ENCODE measurements at regions not wholly inside any gene's neighbourhood (a gene's known extent, or its start where the extent isn't known, plus 50 kb on each side); places are given as distances from the start of the nearest gene placed in this dataset.

- in situ Hi-C loops (cut with MboI) (no loop called here), intact Hi-C loops (cut with micrococcal nuclease) (no loop called here)
- BruUV-seq (replicated peaks), result no TSS peak
- no peaks in the 10 kb centered on the region for H3K9me3 ChIP-seq (replicated peaks; ENCODE audit: control insufficient read depth, insufficient read depth, low read depth, low read length)
- H3K9ac ChIP-seq (ENCODE audit: insufficient read depth in 1 of 2, low read depth in 2 of 2, low read length in 2 of 2), result no peak overlapping the region
- no peak overlapping the region for H2AFZ ChIP-seq (ENCODE audit: low read depth, low read length)
- POLR2A ChIA-PET, result no interaction called here
- no peaks in the 10 kb centered on the region for H3K27me3 ChIP-seq (ENCODE audit: control insufficient read depth in 2 of 2, insufficient read depth in 2 of 2, low read length in 2 of 2)
- no peaks in the 10 kb centered on the region for H3K36me3 ChIP-seq (ENCODE audit: control insufficient read depth, insufficient read depth, low read length)
- 0% methylated on average over 2 of the region's 2 CpGs for WGBS (ENCODE audit: insufficient coverage, low coverage, missing lambda C conversion rate)
- CTCF ChIA-PET (ENCODE audit: low intra/inter-chr PET ratio), result no interaction called here
- no peak for FAIRE-seq
- H3K79me2 ChIP-seq (ENCODE audit: control insufficient read depth, insufficient read depth, low read length), result no peaks in the 10 kb centered on the region
- no peak overlapping the region for H3K4me3 ChIP-seq
- no peak for ATAC-seq
- H3K4me1 ChIP-seq (replicated peaks in 1 of 2; ENCODE audit: control insufficient read depth in 2 of 2, insufficient read depth in 2 of 2, low read length in 2 of 2), result no peaks in the 10 kb centered on the region
- no peak for TF ChIP-seq PYGO2 (tag; IDR thresholded peaks at IDR 0.05)
- TF ChIP-seq NFXL1 (CRISPR knock-in tag; IDR thresholded peaks at IDR 0.05), result no peak
- TF ChIP-seq ELK3 (CRISPR knock-in tag; IDR thresholded peaks at IDR 0.05), result no peak
- TF ChIP-seq COPS2 (conservative IDR thresholded peaks at IDR 0.05), result no peak
- no peak for TF ChIP-seq NFIX (CRISPR knock-in tag; IDR thresholded peaks at IDR 0.05; ENCODE audit: low read depth)
- no peaks in the 10 kb centered on the region for H4K20me1 ChIP-seq (replicated peaks; ENCODE audit: control insufficient read depth, insufficient read depth, low read length)
- H3K4me2 ChIP-seq (ENCODE audit: insufficient read depth, low read length), result no peak overlapping the region
- H3K27ac ChIP-seq (ENCODE audit: extremely low read depth, low read depth, low read length), result no peak overlapping the region
- no peak for DNase-seq (ENCODE audit: extremely low read depth in 1 of 4, low spot score in 3 of 4)
- H3K9me1 ChIP-seq (ENCODE audit: control insufficient read depth, insufficient read depth, low read length), result no peaks in the 10 kb centered on the region
Measured at GRCh38 chr9:2395814-2396612, 225.6 kb upstream of the VLDLR start.
